COLO668 (cell line): ENCODE measurements at regions not wholly inside any gene's neighbourhood (a gene's known extent, or its start where the extent isn't known, plus 50 kb on each side); places are given as distances from the start of the nearest gene placed in this dataset.

Source experiments
- DNase-seq: peaks from one replicate; lab custom pipeline; 2025; ENCODE audit not compliant: unreplicated experiment; lab: John Stamatoyannopoulos, UW

GRCh38 chr2:207403141-207403540 lies 126.6 kb upstream of the CREB1 start:
- no peak for DNase-seq

DNA sequence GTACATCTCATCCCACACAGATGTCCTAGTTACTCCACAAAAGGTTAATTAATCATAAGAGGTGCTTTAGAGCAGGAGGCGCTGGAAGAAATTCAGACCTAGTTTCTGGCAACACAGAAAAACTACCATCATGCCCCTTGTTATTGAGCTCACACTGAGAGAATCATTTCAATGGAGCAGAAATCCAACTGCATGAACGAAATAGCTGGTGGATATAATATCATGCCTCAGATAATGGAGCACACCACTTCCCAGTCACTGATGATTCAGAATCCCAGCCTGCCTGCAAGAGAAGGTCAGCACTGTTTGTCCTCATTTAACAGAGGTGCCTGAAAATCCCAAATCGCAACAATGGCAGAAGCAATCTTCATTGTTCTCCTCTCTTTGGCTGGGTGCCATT lies 125.8 kb upstream of the CREB1 start:
- no peak for DNase-seq

- DNase-seq = no peak
Observed at GRCh38 chr2:207405150-207405549, 124.6 kb upstream of the CREB1 start.

DNA sequence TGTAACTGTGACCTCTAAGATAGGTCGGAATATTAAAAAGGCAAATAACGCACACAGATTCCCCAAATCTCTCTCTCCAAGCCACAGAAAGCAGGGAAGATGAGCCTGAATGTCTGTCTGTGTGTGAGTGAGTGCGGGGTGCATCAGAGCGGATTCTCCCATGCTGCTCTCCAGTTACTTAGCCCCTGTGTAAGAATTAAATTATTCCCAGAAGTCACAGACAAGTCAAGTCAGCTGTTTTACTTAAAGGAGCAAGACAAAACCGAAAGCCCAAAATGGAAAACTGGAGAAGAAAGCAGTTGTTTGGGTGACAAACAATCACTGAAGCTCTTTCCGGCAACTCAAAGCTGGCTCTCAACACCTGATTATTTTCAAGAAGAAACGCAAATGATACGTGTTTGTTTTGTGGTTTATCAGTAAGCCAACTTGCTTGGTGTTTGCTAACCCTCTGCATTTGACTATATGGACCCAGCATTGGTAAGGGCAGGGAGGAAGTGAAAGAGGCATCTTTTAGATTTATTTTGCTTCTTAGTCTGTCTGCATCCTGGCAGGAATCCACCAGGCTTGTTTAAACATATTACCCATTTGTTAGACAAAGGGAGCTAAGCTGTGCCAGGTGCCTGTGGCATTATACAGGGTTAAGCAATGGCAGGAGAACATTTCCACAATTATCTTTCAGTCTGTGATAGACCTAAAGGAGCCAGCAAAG lies 121.5 kb upstream of the CREB1 start:
- peak; percentile 72 for DNase-seq

DNA sequence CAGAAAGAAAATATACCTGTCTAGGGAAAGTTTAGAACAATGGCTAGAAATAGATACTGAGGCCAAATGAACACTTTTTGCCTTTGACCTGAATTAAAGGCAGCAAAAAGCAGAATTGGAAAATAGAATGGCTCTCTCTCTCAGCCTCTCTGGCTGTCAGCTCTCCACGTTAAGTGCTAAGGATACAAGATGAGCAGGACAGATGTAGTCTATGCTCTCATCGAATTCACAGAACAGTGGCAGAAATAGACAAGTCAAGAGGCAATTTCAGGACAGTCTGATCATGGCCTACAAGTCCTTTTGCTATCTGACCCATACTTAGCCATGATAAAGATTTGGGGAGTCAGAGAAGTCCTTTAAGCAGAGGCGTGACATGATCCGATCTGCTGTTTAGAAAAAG lies 120.2 kb upstream of the CREB1 start:
- DNase-seq = no peak

DNA sequence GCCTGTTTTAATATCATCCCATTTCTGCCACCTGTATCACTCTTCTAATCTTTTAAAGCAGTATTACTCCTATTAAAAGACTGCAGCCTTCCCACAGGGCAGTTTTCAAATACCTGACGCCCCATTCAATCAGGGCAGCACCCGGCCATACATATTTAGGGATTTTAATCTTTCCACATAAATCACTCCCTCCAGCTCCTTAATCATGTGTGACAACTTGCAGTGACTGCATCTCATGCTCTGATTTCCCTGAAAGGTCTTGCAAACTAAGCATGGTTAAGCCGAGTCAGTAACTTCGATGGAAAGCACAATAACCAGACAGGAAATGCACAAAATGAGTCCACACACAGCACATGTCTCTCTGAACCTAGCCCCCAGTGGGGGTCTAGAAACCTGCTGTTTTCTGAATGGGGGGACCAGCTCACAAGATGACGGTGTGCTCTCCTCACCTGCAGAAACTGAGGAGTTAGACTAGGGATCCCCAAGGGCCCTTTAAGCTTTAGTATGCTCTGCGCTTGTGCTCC lies 116.9 kb upstream of the CREB1 start:
- no peak for DNase-seq

- no peak for DNase-seq
Observed at GRCh38 chr2:207413376-207413907, 116.3 kb upstream of the CREB1 start.

- DNase-seq = no peak
Observed at GRCh38 chr2:207416111-207416510, 113.7 kb upstream of the CREB1 start.

- DNase-seq = no peak
Observed at GRCh38 chr2:207416900-207417299, 112.9 kb upstream of the CREB1 start.

- DNase-seq = no peak
Observed at GRCh38 chr2:207417301-207417718, 112.5 kb upstream of the CREB1 start.

- DNase-seq = no peak
Observed at GRCh38 chr2:207418419-207418818, 111.3 kb upstream of the CREB1 start.

DNA sequence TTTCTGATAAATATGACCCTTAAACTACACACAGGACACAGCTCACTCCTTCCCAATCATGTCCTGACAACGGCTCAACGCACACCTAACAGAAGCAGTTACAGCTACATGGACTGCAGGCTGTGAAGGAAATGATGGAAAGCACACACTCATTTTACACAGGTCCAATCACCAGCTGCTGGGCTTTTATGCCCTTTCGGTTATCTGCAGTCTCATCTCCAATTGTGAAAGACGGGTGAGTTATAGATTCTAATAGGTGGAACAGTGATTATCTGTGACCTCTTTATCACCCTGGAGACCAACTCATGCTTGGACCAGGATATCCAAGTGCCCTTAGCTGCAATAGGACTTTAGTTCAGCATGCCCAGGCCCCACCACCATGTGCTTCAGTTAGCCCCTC lies 110.4 kb upstream of the CREB1 start:
- DNase-seq = no peak

- no peak for DNase-seq
Observed at GRCh38 chr2:207421671-207422070, 108.1 kb upstream of the CREB1 start.

- no peak for DNase-seq
Observed at GRCh38 chr2:207422380-207422779, 107.4 kb upstream of the CREB1 start.

GRCh38 chr2:207423886-207424285 lies 105.9 kb upstream of the CREB1 start:
- no peak for DNase-seq

DNA sequence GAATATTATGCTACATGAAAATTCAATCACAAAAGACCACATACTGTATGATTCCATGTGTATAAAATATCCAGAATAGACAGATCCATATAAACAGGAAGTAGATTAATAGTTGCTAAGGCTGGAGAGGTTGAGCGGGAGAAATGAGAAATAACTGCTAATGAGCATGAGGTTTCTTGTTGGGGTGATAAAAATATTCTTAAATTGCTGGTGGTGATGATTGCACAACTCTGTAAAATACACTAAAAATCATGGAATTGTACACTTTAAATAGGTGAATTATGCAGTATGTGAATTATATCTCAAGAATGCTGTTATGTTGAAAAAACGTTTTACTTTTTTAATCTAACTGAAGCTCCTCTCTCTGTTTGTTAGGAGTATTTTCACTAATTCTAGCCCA lies 101.8 kb upstream of the CREB1 start:
- DNase-seq = no peak

DNA sequence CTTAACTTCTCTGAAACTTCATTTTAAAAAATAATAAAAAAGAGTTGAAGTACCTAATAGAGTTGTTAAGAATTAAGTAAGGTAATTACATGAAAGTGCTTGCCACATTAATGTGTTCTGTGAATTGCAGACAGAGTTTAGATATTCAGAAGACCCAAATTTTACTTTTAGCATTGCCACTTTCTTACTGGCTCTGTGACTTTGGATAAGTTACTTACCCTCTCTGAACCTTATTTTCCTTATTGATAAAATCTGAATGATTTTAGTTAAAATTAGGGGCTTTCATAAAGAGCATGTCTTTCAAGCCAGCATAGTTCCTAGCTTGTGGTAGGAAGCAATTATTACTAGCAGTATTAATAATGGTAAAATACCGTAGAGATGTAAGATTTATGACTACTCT lies 101.2 kb upstream of the CREB1 start:
- DNase-seq = no peak

DNA sequence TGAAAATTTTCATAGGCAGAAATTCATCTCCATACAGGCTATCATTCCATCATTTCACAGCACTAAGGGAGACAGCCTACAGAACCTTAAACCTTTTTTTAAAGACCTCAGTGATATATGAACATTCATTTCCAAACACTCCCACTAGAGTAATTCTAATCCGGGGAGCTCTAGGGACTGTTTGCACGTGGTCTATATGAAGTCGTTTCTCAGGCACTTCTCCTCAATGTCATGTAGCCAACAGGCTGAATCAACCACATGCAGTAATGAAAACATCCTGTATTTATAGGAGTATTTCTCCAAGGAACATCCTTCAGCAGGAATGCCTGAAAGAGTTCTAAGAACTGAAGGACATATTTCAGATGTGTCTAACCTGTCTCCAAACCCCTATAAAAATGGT lies 97.3 kb upstream of the CREB1 start:
- no peak for DNase-seq

- no peak for DNase-seq
Observed at GRCh38 chr2:207434306-207434705, 95.5 kb upstream of the CREB1 start.

DNA sequence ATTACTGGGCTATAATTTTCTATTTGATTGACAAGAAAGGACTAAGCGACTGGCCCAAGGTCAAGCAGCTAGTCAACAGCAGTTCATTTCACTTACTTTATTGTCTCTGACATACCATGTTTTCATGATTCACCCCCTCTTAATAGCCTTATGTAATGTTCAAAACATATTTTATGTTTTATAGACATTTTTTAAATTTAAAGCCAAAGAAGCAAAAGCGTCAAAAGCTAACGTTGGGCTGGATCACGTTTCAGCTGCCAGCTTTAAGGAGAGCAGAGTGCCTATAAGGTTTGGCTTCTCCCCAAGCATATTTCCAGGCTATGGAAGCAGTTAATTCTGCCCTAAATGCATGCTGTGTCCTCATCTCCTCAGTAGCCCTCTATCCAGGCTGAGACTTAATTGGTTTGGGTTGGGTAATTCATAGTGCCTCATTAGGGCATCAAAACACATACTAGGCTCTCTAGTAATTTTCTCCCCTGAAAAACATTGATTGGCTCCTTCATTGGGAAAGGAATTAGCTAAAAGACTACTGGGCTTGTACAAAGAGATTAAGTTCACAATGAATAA lies 94.8 kb upstream of the CREB1 start:
- no peak for DNase-seq

DNA sequence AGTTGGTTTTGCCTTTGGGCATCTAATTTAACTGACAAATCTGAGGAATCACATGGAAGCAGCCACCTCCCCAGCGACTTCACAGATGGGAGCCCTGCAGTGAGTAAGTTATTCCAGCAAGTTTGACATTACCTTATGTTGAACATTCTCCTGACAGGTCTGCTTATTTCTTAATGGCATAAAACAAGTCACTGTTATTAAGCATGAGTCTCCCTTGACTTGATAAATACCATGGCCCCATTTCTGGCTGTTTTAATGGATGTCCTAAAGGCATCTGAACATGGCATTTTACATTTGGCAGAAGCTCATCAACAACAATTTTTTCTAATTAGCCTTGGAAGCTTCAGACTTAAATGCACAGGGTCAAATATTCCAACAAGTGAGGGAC lies 92.6 kb upstream of the CREB1 start:
- DNase-seq = no peak

- DNase-seq = no peak
Observed at GRCh38 chr2:207437524-207438143, 92.1 kb upstream of the CREB1 start.
